ENCODE measurements at regions not wholly inside any gene's neighbourhood (a gene's known extent, or its start where the extent isn't known, plus 50 kb on each side); places are given as distances from the start of the nearest gene placed in this dataset.

GRCh38 chr20:47950913-47951283, 165.6 kb upstream of the SULF2 start:
- H3K36me3 ChIP-seq = no peaks in the 10 kb centered on the region
- TF ChIP-seq POLR2A (IDR thresholded peaks at IDR 0.05) (no peak), CTCF (IDR thresholded peaks at IDR 0.05) (no peak)
- DNase-seq = no peak
- H3K27me3 ChIP-seq = no peaks in the 10 kb centered on the region
- H3K4me1 ChIP-seq = no peaks in the 10 kb centered on the region
- no peaks in the 10 kb centered on the region for H3K9me3 ChIP-seq
- no peak overlapping the region for H3K4me3 ChIP-seq
- H3K27ac ChIP-seq = no peak overlapping the region
- intact Hi-C loops (cut with DNase I; ENCODE audit: low total_unique reads) = no loop called here

GRCh38 chr20:47950124-47950912, 165.0 kb upstream of the SULF2 start:
- TF ChIP-seq POLR2A (IDR thresholded peaks at IDR 0.05) (no peak), CTCF (IDR thresholded peaks at IDR 0.05) (no peak)
- H3K36me3 ChIP-seq = no peaks in the 10 kb centered on the region
- intact Hi-C loops (cut with DNase I; ENCODE audit: low total_unique reads) = no loop called here
- no peaks in the 10 kb centered on the region for H3K27me3 ChIP-seq
- H3K9me3 ChIP-seq = no peaks in the 10 kb centered on the region
- DNase-seq = peak in 1 of 2 donors; percentile 50
- no peaks in the 10 kb centered on the region for H3K4me1 ChIP-seq
- no peak overlapping the region for H3K4me3 ChIP-seq
- no peak overlapping the region for H3K27ac ChIP-seq

GRCh38 chr20:47949230-47949629, 163.9 kb upstream of the SULF2 start:
- intact Hi-C loops (cut with DNase I; ENCODE audit: low total_unique reads) = no loop called here
- DNase-seq = no peak
- H3K27ac ChIP-seq = no peak overlapping the region
- H3K4me3 ChIP-seq = no peak overlapping the region
- H3K27me3 ChIP-seq = no peaks in the 10 kb centered on the region
- H3K36me3 ChIP-seq = no peaks in the 10 kb centered on the region
- H3K9me3 ChIP-seq = no peaks in the 10 kb centered on the region
- TF ChIP-seq POLR2A (IDR thresholded peaks at IDR 0.05) (no peak), CTCF (IDR thresholded peaks at IDR 0.05) (no peak)
- H3K4me1 ChIP-seq = no peaks in the 10 kb centered on the region

- Histone ChIP-seq H3K36me3 (no peaks in the 10 kb centered on the region), H3K4me1 (no peaks in the 10 kb centered on the region)
Observed at GRCh38 chr20:47944682-47945081, 159.4 kb upstream of the SULF2 start.

More at GRCh38 chr20:47944682-47945081, 159.4 kb upstream of the SULF2 start:
- H3K27me3 ChIP-seq = no peaks in the 10 kb centered on the region
- intact Hi-C loops (cut with DNase I; ENCODE audit: low total_unique reads) = no loop called here
- H3K4me3 ChIP-seq = no peak overlapping the region
- no peak overlapping the region for H3K27ac ChIP-seq
- TF ChIP-seq POLR2A (IDR thresholded peaks at IDR 0.05) (no peak), CTCF (IDR thresholded peaks at IDR 0.05) (no peak)
- no peak for DNase-seq
- H3K9me3 ChIP-seq = no peaks in the 10 kb centered on the region
